ENCODE measurements at regions not wholly inside any gene's neighbourhood (a gene's known extent, or its start where the extent isn't known, plus 50 kb on each side); places are given as distances from the start of the nearest gene placed in this dataset.
"Not testable (repeated sequence)": the region's sequence is repeated elsewhere in the genome, so short reads cannot be mapped to it uniquely, and the experiment has no call there.

GRCh38 chrY:7417946-7418345, 506.4 kb upstream of the AMELY start:
- intact Hi-C loops (cut with micrococcal nuclease), result no loop called here
- no peak overlapping the region for H3K4me3 Mint-ChIP-seq
- no peak for DNase-seq
- H3K4me1 Mint-ChIP-seq, result no peaks in the 10 kb centered on the region
- H3K27ac Mint-ChIP-seq, result no peak overlapping the region
- H3K9me3 Mint-ChIP-seq, result no peaks in the 10 kb centered on the region
- H3K27me3 Mint-ChIP-seq, result no peaks in the 10 kb centered on the region
- H3K36me3 Mint-ChIP-seq (ENCODE audit: low read depth), result no peaks in the 10 kb centered on the region

GRCh38 chrY:7416406-7416805, 504.9 kb upstream of the AMELY start:
- no peaks in the 10 kb centered on the region for H3K27me3 Mint-ChIP-seq
- no peak overlapping the region for H3K27ac Mint-ChIP-seq
- H3K36me3 Mint-ChIP-seq (ENCODE audit: low read depth), result no peaks in the 10 kb centered on the region
- H3K4me1 Mint-ChIP-seq, result no peaks in the 10 kb centered on the region
- no peak for DNase-seq
- intact Hi-C loops (cut with micrococcal nuclease), result no loop called here
- H3K9me3 Mint-ChIP-seq, result no peaks in the 10 kb centered on the region
- no peak overlapping the region for H3K4me3 Mint-ChIP-seq

GRCh38 chrY:7415157-7415633, 503.6 kb upstream of the AMELY start:
- H3K27ac Mint-ChIP-seq, result no peak overlapping the region
- H3K9me3 Mint-ChIP-seq, result peaks cover 6% of the 10 kb centered on the region
- no peak overlapping the region for H3K4me3 Mint-ChIP-seq
- no peak for DNase-seq
- H3K4me1 Mint-ChIP-seq, result no peaks in the 10 kb centered on the region
- H3K27me3 Mint-ChIP-seq, result no peaks in the 10 kb centered on the region
- intact Hi-C loops (cut with micrococcal nuclease), result no loop called here
- H3K36me3 Mint-ChIP-seq (ENCODE audit: low read depth), result no peaks in the 10 kb centered on the region

- peaks cover 48% of the 10 kb centered on the region for H3K36me3 Mint-ChIP-seq (ENCODE audit: low read depth)
- intact Hi-C loops (cut with micrococcal nuclease), result no loop called here
- no peak overlapping the region for H3K4me3 Mint-ChIP-seq
- no peak for DNase-seq
- H3K4me1 Mint-ChIP-seq, result no peaks in the 10 kb centered on the region
- H3K9me3 Mint-ChIP-seq, result peaks cover 11% of the 10 kb centered on the region
- H3K27me3 Mint-ChIP-seq, result no peaks in the 10 kb centered on the region
- no peak overlapping the region for H3K27ac Mint-ChIP-seq
Measured at GRCh38 chrY:7390056-7390455, 478.5 kb upstream of the AMELY start.

GRCh38 chrY:7382988-7383387, 471.4 kb upstream of the AMELY start:
- DNase-seq, result no peak
- no peaks in the 10 kb centered on the region for H3K9me3 Mint-ChIP-seq
- intact Hi-C loops (cut with micrococcal nuclease), result no loop called here
- peaks cover 49% of the 10 kb centered on the region for H3K36me3 Mint-ChIP-seq (ENCODE audit: low read depth)
- H3K27me3 Mint-ChIP-seq, result no peaks in the 10 kb centered on the region
- peaks cover 6% of the 10 kb centered on the region for H3K4me1 Mint-ChIP-seq
- peak overlapping the region; percentile 69 for H3K27ac Mint-ChIP-seq
- H3K4me3 Mint-ChIP-seq, result no peak overlapping the region

- Mint-ChIP-seq H3K27ac (no peak overlapping the region), H3K36me3 (ENCODE audit: low read depth) (peaks cover 48% of the 10 kb centered on the region), H3K9me3 (no peaks in the 10 kb centered on the region), H3K27me3 (no peaks in the 10 kb centered on the region), H3K4me3 (no peak overlapping the region), H3K4me1 (peaks cover 2% of the 10 kb centered on the region)
- intact Hi-C loops (cut with micrococcal nuclease), result no loop called here
- no peak for DNase-seq
Measured at GRCh38 chrY:7377091-7377490, 465.5 kb upstream of the AMELY start.

- H3K4me1 Mint-ChIP-seq; H3K4me3 Mint-ChIP-seq; intact Hi-C loops (cut with micrococcal nuclease); DNase-seq; H3K27me3 Mint-ChIP-seq; H3K9me3 Mint-ChIP-seq; H3K27ac Mint-ChIP-seq: not testable (repeated sequence)
- peaks cover 44% of the 10 kb centered on the region for H3K36me3 Mint-ChIP-seq (ENCODE audit: low read depth)
Measured at GRCh38 chrY:7374485-7374884, 462.9 kb upstream of the AMELY start.

GRCh38 chrY:7371953-7372352, 460.4 kb upstream of the AMELY start:
- intact Hi-C loops (cut with micrococcal nuclease); H3K9me3 Mint-ChIP-seq; H3K4me1 Mint-ChIP-seq; H3K4me3 Mint-ChIP-seq; H3K27ac Mint-ChIP-seq; H3K27me3 Mint-ChIP-seq; DNase-seq: not testable (repeated sequence)
- peaks cover 46% of the 10 kb centered on the region for H3K36me3 Mint-ChIP-seq (ENCODE audit: low read depth)

- H3K27me3 Mint-ChIP-seq; H3K9me3 Mint-ChIP-seq; H3K4me1 Mint-ChIP-seq; intact Hi-C loops (cut with micrococcal nuclease); H3K4me3 Mint-ChIP-seq; DNase-seq; H3K27ac Mint-ChIP-seq: not testable (repeated sequence)
- H3K36me3 Mint-ChIP-seq (ENCODE audit: low read depth), result peaks cover 40% of the 10 kb centered on the region
Measured at GRCh38 chrY:7371026-7371425, 459.5 kb upstream of the AMELY start.

GRCh38 chrY:7359520-7359919, 448.0 kb upstream of the AMELY start:
- no peak overlapping the region for H3K4me3 Mint-ChIP-seq
- H3K36me3 Mint-ChIP-seq (ENCODE audit: low read depth), result peaks cover 56% of the 10 kb centered on the region
- no peaks in the 10 kb centered on the region for H3K9me3 Mint-ChIP-seq
- intact Hi-C loops (cut with micrococcal nuclease), result no loop called here
- no peak overlapping the region for H3K27ac Mint-ChIP-seq
- H3K4me1 Mint-ChIP-seq, result peaks cover 6% of the 10 kb centered on the region
- no peaks in the 10 kb centered on the region for H3K27me3 Mint-ChIP-seq
- DNase-seq, result no peak

GRCh38 chrY:7358103-7358752, 446.7 kb upstream of the AMELY start:
- no peak overlapping the region for H3K27ac Mint-ChIP-seq
- H3K4me3 Mint-ChIP-seq, result no peak overlapping the region
- H3K27me3 Mint-ChIP-seq, result no peaks in the 10 kb centered on the region
- peaks cover 53% of the 10 kb centered on the region for H3K36me3 Mint-ChIP-seq (ENCODE audit: low read depth)
- no peaks in the 10 kb centered on the region for H3K9me3 Mint-ChIP-seq
- peaks cover 8% of the 10 kb centered on the region for H3K4me1 Mint-ChIP-seq
- intact Hi-C loops (cut with micrococcal nuclease), result no loop called here
- DNase-seq, result no peak

GRCh38 chrY:7355891-7356290, 444.3 kb upstream of the AMELY start:
- H3K27me3 Mint-ChIP-seq; H3K4me1 Mint-ChIP-seq; DNase-seq; H3K9me3 Mint-ChIP-seq; intact Hi-C loops (cut with micrococcal nuclease); H3K27ac Mint-ChIP-seq; H3K4me3 Mint-ChIP-seq: not testable (repeated sequence)
- peaks cover 51% of the 10 kb centered on the region for H3K36me3 Mint-ChIP-seq (ENCODE audit: low read depth)

- H3K27ac Mint-ChIP-seq, result peak overlapping the region; percentile 71
- H3K27me3 Mint-ChIP-seq, result no peaks in the 10 kb centered on the region
- peak; percentile 81 for DNase-seq
- intact Hi-C loops (cut with micrococcal nuclease), result loop anchor here (5.0 kb wide), 1 partner anchor 473 kb away; no protein-coding TSS in a partner anchor
- H3K4me3 Mint-ChIP-seq, result no peak overlapping the region
- H3K4me1 Mint-ChIP-seq, result peaks cover 32% of the 10 kb centered on the region
- no peaks in the 10 kb centered on the region for H3K9me3 Mint-ChIP-seq
- H3K36me3 Mint-ChIP-seq (ENCODE audit: low read depth), result peaks cover 39% of the 10 kb centered on the region
Measured at GRCh38 chrY:7344661-7345060, 433.1 kb upstream of the AMELY start.

GRCh38 chrY:7343261-7343660, 431.7 kb upstream of the AMELY start:
- peaks cover 47% of the 10 kb centered on the region for H3K36me3 Mint-ChIP-seq (ENCODE audit: low read depth)

GRCh38 chrY:7342732-7343131, 431.2 kb upstream of the AMELY start:
- H3K4me1 Mint-ChIP-seq, result peaks cover 47% of the 10 kb centered on the region
- not testable (repeated sequence) for H3K27me3 Mint-ChIP-seq, H3K9me3 Mint-ChIP-seq
- DNase-seq, result peak; percentile 67
- H3K4me3 Mint-ChIP-seq, result peak overlapping the region; percentile 56
- intact Hi-C loops (cut with micrococcal nuclease), result loop anchor here (1.0 to 5.0 kb wide), 3 partner anchors 16 to 475 kb away; no protein-coding TSS in a partner anchor
- peak overlapping the region; percentile 91 for H3K27ac Mint-ChIP-seq
- peaks cover 51% of the 10 kb centered on the region for H3K36me3 Mint-ChIP-seq (ENCODE audit: low read depth)

More at GRCh38 chrY:7343261-7343660, 431.7 kb upstream of the AMELY start:
- Mint-ChIP-seq H3K27ac (peak overlapping the region; percentile 91), H3K27me3 (no peaks in the 10 kb centered on the region), H3K9me3 (no peaks in the 10 kb centered on the region), H3K4me3 (peak overlapping the region; percentile 56), H3K4me1 (peaks cover 42% of the 10 kb centered on the region)
- DNase-seq, result no peak
- intact Hi-C loops (cut with micrococcal nuclease), result loop anchor here (1.0 to 5.0 kb wide), 3 partner anchors 16 to 474 kb away; no protein-coding TSS in a partner anchor

Measured in activated CD4-positive, alpha-beta T cell treated with anti-CD3 and anti-CD28 coated beads, Interleukin-2, amount 10 ng/mL, durations not matched to agents 24 days and 14 days (primary cell).